Mucosa of gallbladder (tissue), 1 donor: ENCODE measurements at regions not wholly inside any gene's neighbourhood (a gene's known extent, or its start where the extent isn't known, plus 50 kb on each side); places are given as distances from the start of the nearest gene placed in this dataset.

Source experiments
- DNase-seq: peaks from one replicate; pipeline ENCODE4 v3.0.0-alpha.2; 2020; ENCODE audit warnings: low spot score
- donor health status: DM: no; HTN: no; CAD: no.

- DNase-seq: no peak
Measured at GRCh38 chr6:132244744-132245143, 156.5 kb downstream of the MOXD1 start.

- no peak for DNase-seq
Measured at GRCh38 chr6:132236744-132237143, 164.5 kb downstream of the MOXD1 start.

GRCh38 chr6:132236281-132236680 is 165.0 kb downstream of the MOXD1 start:
- DNase-seq: no peak

GRCh38 chr6:132235596-132236280 is 165.5 kb downstream of the MOXD1 start:
- no peak for DNase-seq

- DNase-seq: no peak
Measured at GRCh38 chr6:132234356-132234755, 166.9 kb downstream of the MOXD1 start.

GRCh38 chr6:132231121-132231884 is 170.0 kb downstream of the MOXD1 start:
- DNase-seq: no peak

GRCh38 chr6:132228894-132229293 is 172.4 kb downstream of the MOXD1 start:
- no peak for DNase-seq

GRCh38 chr6:132227904-132228303 is 173.4 kb downstream of the MOXD1 start:
- DNase-seq: no peak

GRCh38 chr6:132224943-132225342 is 176.3 kb downstream of the MOXD1 start:
- no peak for DNase-seq

GRCh38 chr6:132220800-132221199 is 180.5 kb downstream of the MOXD1 start:
- DNase-seq: no peak

GRCh38 chr6:132219901-132220300 is 181.4 kb downstream of the MOXD1 start:
- no peak for DNase-seq

GRCh38 chr6:132218059-132218696 is 183.1 kb downstream of the MOXD1 start:
- no peak for DNase-seq

GRCh38 chr6:132215805-132216204 is 185.5 kb downstream of the MOXD1 start:
- no peak for DNase-seq

GRCh38 chr6:132214716-132215115 is 186.6 kb downstream of the MOXD1 start:
- DNase-seq: no peak

- no peak for DNase-seq
Measured at GRCh38 chr6:132213732-132214131, 187.5 kb downstream of the MOXD1 start.

- no peak for DNase-seq
Measured at GRCh38 chr6:132213191-132213590, 188.1 kb downstream of the MOXD1 start.

- DNase-seq: no peak
Measured at GRCh38 chr6:132210886-132211563, 190.2 kb downstream of the MOXD1 start.

GRCh38 chr6:132209351-132209750 is 191.9 kb downstream of the MOXD1 start:
- DNase-seq: no peak

- DNase-seq: no peak
Measured at GRCh38 chr6:132207991-132208390, 193.3 kb downstream of the MOXD1 start.

- no peak for DNase-seq
Measured at GRCh38 chr6:132205946-132206345, 195.3 kb downstream of the MOXD1 start.

- no peak for DNase-seq
Measured at GRCh38 chr6:132204591-132204990, 196.7 kb downstream of the MOXD1 start.

- DNase-seq: peak; percentile 26
Measured at GRCh38 chr6:132202574-132202973, 198.7 kb downstream of the MOXD1 start.
